ENCODE measurements at regions not wholly inside any gene's neighbourhood (a gene's known extent, or its start where the extent isn't known, plus 50 kb on each side); places are given as distances from the start of the nearest gene placed in this dataset.

DNA sequence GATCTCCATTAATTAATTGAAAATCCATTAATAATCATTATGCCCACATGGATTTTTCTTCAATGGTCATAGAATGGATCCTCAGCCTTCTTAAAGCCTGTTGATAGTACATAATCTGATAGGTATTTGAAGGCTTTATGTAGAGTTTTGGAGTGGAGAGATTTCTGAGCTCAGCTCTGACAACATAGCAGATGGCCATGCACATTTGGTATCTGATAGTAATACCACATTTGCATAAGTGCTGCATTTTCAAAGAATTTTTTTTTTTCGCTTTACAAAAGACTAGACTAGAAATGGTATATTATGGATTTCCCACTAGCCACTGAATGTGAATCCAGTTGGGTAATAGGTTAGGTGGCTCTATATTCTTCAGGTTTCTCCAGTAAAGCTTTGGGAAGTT is 440.6 kb downstream of the FGF13 start:
- TF ChIP-seq, protein P1, sequence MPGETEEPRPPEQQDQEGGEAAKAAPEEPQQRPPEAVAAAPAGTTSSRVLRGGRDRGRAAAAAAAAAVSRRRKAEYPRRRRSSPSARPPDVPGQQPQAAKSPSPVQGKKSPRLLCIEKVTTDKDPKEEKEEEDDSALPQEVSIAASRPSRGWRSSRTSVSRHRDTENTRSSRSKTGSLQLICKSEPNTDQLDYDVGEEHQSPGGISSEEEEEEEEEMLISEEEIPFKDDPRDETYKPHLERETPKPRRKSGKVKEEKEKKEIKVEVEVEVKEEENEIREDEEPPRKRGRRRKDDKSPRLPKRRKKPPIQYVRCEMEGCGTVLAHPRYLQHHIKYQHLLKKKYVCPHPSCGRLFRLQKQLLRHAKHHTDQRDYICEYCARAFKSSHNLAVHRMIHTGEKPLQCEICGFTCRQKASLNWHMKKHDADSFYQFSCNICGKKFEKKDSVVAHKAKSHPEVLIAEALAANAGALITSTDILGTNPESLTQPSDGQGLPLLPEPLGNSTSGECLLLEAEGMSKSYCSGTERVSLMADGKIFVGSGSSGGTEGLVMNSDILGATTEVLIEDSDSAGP (CRISPR knock-in tag; IDR thresholded peaks at IDR 0.05; ENCODE audit: borderline replicate concordance): no peak
- TF ChIP-seq, protein P2, sequence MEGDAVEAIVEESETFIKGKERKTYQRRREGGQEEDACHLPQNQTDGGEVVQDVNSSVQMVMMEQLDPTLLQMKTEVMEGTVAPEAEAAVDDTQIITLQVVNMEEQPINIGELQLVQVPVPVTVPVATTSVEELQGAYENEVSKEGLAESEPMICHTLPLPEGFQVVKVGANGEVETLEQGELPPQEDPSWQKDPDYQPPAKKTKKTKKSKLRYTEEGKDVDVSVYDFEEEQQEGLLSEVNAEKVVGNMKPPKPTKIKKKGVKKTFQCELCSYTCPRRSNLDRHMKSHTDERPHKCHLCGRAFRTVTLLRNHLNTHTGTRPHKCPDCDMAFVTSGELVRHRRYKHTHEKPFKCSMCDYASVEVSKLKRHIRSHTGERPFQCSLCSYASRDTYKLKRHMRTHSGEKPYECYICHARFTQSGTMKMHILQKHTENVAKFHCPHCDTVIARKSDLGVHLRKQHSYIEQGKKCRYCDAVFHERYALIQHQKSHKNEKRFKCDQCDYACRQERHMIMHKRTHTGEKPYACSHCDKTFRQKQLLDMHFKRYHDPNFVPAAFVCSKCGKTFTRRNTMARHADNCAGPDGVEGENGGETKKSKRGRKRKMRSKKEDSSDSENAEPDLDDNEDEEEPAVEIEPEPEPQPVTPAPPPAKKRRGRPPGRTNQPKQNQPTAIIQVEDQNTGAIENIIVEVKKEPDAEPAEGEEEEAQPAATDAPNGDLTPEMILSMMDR (CRISPR knock-in tag; IDR thresholded peaks at IDR 0.05): no peak
- TF ChIP-seq ZNF24 (IDR thresholded peaks at IDR 0.05) (no peak), RAD21 (CRISPR knock-in tag; IDR thresholded peaks at IDR 0.05) (no peak), POLR2A (IDR thresholded peaks at IDR 0.05; ENCODE audit: insufficient read depth in 1 of 2, low read depth in 2 of 2, low read length in 2 of 2) (no peak), MYC (CRISPR knock-in tag; IDR thresholded peaks at IDR 0.05; ENCODE audit: borderline replicate concordance) (no peak), ZBTB21 (CRISPR knock-in tag; IDR thresholded peaks at IDR 0.05) (no peak), ZNF232 (CRISPR knock-in tag; IDR thresholded peaks at IDR 0.05; ENCODE audit: borderline replicate concordance) (no peak), POLR2AphosphoS5 (IDR thresholded peaks at IDR 0.05; ENCODE audit: low read depth, low read length) (no peak)
